HL-60 (cell line): ENCODE measurements at regions not wholly inside any gene's neighbourhood (a gene's known extent, or its start where the extent isn't known, plus 50 kb on each side); places are given as distances from the start of the nearest gene placed in this dataset.

Source experiments
- DNase-seq, 2 experiments: peaks; one replicate each; pipeline ENCODE4 v3.0.0-alpha.2; 2010 to 2020; ENCODE audit warnings: low read depth in 1 of 2, low spot score in 1 of 2
- H3K27ac ChIP-seq: fragments of 250-450 bp; sonication (Bioruptor Pico); replicated peaks from 2 replicates; pipeline ENCODE4 v1.5.1; 2020; ENCODE audit warnings: mild to moderate bottlenecking, moderate library complexity
- H3K27me3 ChIP-seq: fragments of 250-450 bp; sonication (Bioruptor Pico); 2 replicates; pipeline ENCODE4 v1.5.1; 2021; ENCODE audit warnings: mild to moderate bottlenecking, moderate library complexity; ENCODE audit not compliant: insufficient read depth, poor library complexity, severe bottlenecking
- H3K4me3 ChIP-seq: replicated peaks from 2 replicates; pipeline ENCODE4 v1.5.1; 2011; ENCODE audit warnings: mild to moderate bottlenecking, control low read depth, low read length; ENCODE audit not compliant: insufficient read depth
- CTCF ChIP-seq: IDR thresholded peaks from one replicate; pipeline ENCODE4 v1.5.1; 2011; ENCODE audit warnings: low read length, control low read depth, inconsistent platforms; ENCODE audit not compliant: insufficient read depth
- GABPA ChIP-seq: IDR thresholded peaks from 2 replicates; pipeline ENCODE4 v1.6.1; 2012; ENCODE audit warnings: low read depth
- POLR2AphosphoS5 ChIP-seq: IDR thresholded peaks from 2 replicates; pipeline ENCODE4 v1.6.1; 2012; ENCODE audit warnings: low read depth
- REST ChIP-seq: IDR thresholded peaks from 2 replicates; pipeline ENCODE4 v1.6.1; 2012; ENCODE audit warnings: low read depth; ENCODE audit not compliant: insufficient replicate concordance
- SPI1 ChIP-seq: IDR thresholded peaks from 2 replicates; pipeline ENCODE4 v1.6.1; 2012; ENCODE audit warnings: low read depth, mild to moderate bottlenecking, borderline replicate concordance

- Histone ChIP-seq H3K27me3 (no peaks in the 10 kb centered on the region), H3K27ac (no peak overlapping the region), H3K4me3 (no peak overlapping the region)
- no peak for TF ChIP-seq REST
- TF ChIP-seq CTCF = no peak
- TF ChIP-seq POLR2AphosphoS5 = no peak
- no peak for TF ChIP-seq GABPA
- TF ChIP-seq SPI1 = no peak
- DNase-seq = no peak
These were observed 67.2 kb upstream of the SYNDIG1 start for GRCh38 chr20:24402188-24402587.

DNA sequence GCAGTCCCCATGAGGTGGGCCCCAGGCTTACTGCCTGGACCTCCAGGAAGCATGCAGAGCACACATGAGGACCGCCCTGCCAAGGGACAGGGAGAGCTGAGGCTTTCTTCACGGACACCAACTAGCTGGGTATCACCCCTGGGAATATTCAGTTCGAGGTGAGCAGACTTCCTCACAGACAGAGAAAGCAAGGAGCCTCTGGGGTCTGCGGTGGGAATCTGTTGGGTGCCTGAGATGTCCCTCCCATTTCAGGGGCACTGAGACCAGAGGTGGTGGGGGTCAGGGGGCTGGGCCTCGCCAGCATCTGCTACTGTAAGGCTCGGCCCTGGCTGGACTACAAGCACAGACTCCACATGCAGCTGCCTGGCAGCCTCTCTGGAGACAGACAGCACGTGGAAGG, 74.3 kb upstream of the SYNDIG1 start:
- H3K27ac ChIP-seq = no peak overlapping the region
- no peak for TF ChIP-seq POLR2AphosphoS5
- TF ChIP-seq REST = no peak
- TF ChIP-seq SPI1 = no peak
- TF ChIP-seq GABPA = no peak
- TF ChIP-seq CTCF = no peak

GRCh38 chr20:24393903-24394302, 75.5 kb upstream of the SYNDIG1 start:
- Histone ChIP-seq H3K27me3 (no peaks in the 10 kb centered on the region), H3K4me3 (no peak overlapping the region), H3K27ac (no peak overlapping the region)
- no peak for DNase-seq
- TF ChIP-seq CTCF (no peak), REST (no peak), POLR2AphosphoS5 (no peak), SPI1 (no peak), GABPA (no peak)

More for the DNA sequence above, 74.3 kb upstream of the SYNDIG1 start:
- H3K4me3 ChIP-seq = no peak overlapping the region
- DNase-seq = no peak
- H3K27me3 ChIP-seq = no peaks in the 10 kb centered on the region
